ENCODE measurements at regions not wholly inside any gene's neighbourhood (a gene's known extent, or its start where the extent isn't known, plus 50 kb on each side); places are given as distances from the start of the nearest gene placed in this dataset.

DNA sequence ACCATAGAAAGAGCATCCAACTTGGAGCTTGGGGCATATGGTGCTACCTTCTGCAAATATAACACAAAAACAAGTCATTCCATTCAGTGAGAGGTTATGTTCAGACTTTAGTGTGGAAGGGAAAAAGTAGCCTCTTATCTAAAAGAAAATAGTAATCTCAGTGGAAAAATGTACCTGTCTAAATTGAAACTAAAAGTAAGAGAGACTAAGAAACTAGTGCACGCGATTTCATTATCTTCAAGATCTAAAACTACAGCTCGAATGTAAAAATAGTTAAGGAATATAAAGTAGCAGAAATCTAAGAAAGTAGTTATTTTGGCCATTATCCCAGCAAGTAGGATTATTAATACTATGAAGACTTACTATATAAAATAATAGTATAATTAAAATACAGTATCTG, 233.0 kb upstream of the PPP1R3A start:
- H3K4me1 ChIP-seq (ENCODE audit: control insufficient read depth in 5 of 5, insufficient read depth in 5 of 5, low read length in 5 of 5) = peaks cover 0 to 13% (median 0%) of the 10 kb centered on the region in 5 donors
- no peaks in the 10 kb centered on the region for H3K36me3 ChIP-seq (ENCODE audit: control insufficient read depth in 4 of 4, insufficient read depth in 4 of 4, low read length in 4 of 4)
- TF ChIP-seq, protein P1, sequence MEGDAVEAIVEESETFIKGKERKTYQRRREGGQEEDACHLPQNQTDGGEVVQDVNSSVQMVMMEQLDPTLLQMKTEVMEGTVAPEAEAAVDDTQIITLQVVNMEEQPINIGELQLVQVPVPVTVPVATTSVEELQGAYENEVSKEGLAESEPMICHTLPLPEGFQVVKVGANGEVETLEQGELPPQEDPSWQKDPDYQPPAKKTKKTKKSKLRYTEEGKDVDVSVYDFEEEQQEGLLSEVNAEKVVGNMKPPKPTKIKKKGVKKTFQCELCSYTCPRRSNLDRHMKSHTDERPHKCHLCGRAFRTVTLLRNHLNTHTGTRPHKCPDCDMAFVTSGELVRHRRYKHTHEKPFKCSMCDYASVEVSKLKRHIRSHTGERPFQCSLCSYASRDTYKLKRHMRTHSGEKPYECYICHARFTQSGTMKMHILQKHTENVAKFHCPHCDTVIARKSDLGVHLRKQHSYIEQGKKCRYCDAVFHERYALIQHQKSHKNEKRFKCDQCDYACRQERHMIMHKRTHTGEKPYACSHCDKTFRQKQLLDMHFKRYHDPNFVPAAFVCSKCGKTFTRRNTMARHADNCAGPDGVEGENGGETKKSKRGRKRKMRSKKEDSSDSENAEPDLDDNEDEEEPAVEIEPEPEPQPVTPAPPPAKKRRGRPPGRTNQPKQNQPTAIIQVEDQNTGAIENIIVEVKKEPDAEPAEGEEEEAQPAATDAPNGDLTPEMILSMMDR (IDR thresholded peaks at IDR 0.05; ENCODE audit: control extremely low read depth, extremely low read depth) = no peak
- no peak overlapping the region for H3K27ac ChIP-seq (ENCODE audit: low read depth in 1 of 2, low read length in 1 of 2)
- no peak overlapping the region for H3K9ac ChIP-seq (ENCODE audit: insufficient read depth in 1 of 2, low read length in 2 of 2)
- no peak for DNase-seq
- 35 to 41% methylated on average over 3 of the region's 3 CpGs for whole genome bisulfite sequencing, 2 donors
- peaks cover 0 to 2% (median 0%) of the 10 kb centered on the region in 4 donors for H3K9me3 ChIP-seq (ENCODE audit: control insufficient read depth in 4 of 4, insufficient read depth in 3 of 4, low read length in 3 of 4)
- no peak overlapping the region for H3K4me3 ChIP-seq
- no peak for ATAC-seq (ENCODE audit: insufficient read depth, low FRiP score)
- no peaks in the 10 kb centered on the region for H3K27me3 ChIP-seq (ENCODE audit: control insufficient read depth in 3 of 3, insufficient read depth in 3 of 3, low read length in 2 of 3)

DNA sequence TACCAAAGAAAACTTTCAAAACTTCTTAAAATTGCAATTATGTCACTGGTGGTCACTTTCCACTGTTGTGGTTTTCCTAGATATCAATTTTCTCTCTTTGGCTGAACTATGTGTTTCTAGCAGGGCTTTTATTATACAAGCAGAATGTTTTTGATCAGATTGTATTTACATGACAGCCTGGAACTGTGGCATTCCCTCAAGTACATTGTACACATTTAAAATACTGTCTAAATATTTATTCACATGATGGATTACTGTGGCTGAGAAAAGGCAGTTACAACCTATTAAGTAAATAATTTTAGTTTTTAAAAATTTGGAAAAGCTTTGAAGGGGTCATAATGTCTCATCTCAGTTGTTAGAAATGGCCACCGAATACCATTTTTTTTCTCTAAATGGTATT, 231.9 kb upstream of the PPP1R3A start:
- DNase-seq (peak in 2 of 3 donors; percentile 62 to 65), ATAC-seq (ENCODE audit: insufficient read depth, low FRiP score) (no peak)
- WGBS, 2 donors = 58 to 61% methylated on average over 1 of the region's 1 CpG

DNA sequence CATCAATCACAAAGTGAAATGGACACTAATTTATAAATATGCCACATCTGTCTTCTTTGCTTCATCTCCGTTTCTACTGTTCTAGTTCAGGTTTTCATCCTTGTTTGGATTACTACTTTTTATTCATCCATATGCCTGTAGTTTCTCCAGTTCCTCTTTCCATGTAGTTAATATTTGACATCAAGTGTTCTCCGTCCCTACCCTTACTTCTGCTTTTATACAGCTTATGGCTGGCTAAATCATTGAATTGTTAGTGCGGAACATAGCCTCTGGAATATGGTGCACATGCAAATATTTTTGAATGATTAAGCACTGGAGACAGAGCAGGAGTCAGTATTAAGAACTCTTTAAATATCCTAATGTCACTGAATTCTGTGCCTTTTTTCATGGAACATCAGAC, 230.0 kb upstream of the PPP1R3A start:
- Histone ChIP-seq H3K27ac (ENCODE audit: low read depth in 1 of 2, low read length in 1 of 2) (no peak overlapping the region), H3K4me3 (no peak overlapping the region), H3K9ac (ENCODE audit: insufficient read depth in 1 of 2, low read length in 2 of 2) (no peak overlapping the region), H3K27me3 (ENCODE audit: control insufficient read depth in 3 of 3, insufficient read depth in 3 of 3, low read length in 2 of 3) (no peaks in the 10 kb centered on the region), H3K9me3 (ENCODE audit: control insufficient read depth in 4 of 4, insufficient read depth in 3 of 4, low read length in 3 of 4) (no peaks in the 10 kb centered on the region), H3K36me3 (ENCODE audit: control insufficient read depth in 4 of 4, insufficient read depth in 4 of 4, low read length in 4 of 4) (no peaks in the 10 kb centered on the region), H3K4me1 (ENCODE audit: control insufficient read depth in 5 of 5, insufficient read depth in 5 of 5, low read length in 5 of 5) (peaks cover 0 to 13% (median 0%) of the 10 kb centered on the region in 5 donors)
- WGBS, 2 donors = 25 to 49% methylated on average over 3 of the region's 3 CpGs
- TF ChIP-seq, protein P1 (IDR thresholded peaks at IDR 0.05; ENCODE audit: control extremely low read depth, extremely low read depth) = no peak
- ATAC-seq (ENCODE audit: insufficient read depth, low FRiP score) (no peak), DNase-seq (peak in 1 of 3 donors; percentile 13)

More for the DNA sequence above, 231.9 kb upstream of the PPP1R3A start:
- Histone ChIP-seq H3K9ac (ENCODE audit: insufficient read depth in 1 of 2, low read length in 2 of 2) (no peak overlapping the region), H3K36me3 (ENCODE audit: control insufficient read depth in 4 of 4, insufficient read depth in 4 of 4, low read length in 4 of 4) (no peaks in the 10 kb centered on the region), H3K9me3 (ENCODE audit: control insufficient read depth in 4 of 4, insufficient read depth in 3 of 4, low read length in 3 of 4) (peaks cover 0 to 2% (median 0%) of the 10 kb centered on the region in 4 donors), H3K27ac (ENCODE audit: low read depth in 1 of 2, low read length in 1 of 2) (no peak overlapping the region), H3K4me1 (ENCODE audit: control insufficient read depth in 5 of 5, insufficient read depth in 5 of 5, low read length in 5 of 5) (peaks cover 0 to 13% (median 0%) of the 10 kb centered on the region in 5 donors), H3K27me3 (ENCODE audit: control insufficient read depth in 3 of 3, insufficient read depth in 3 of 3, low read length in 2 of 3) (no peaks in the 10 kb centered on the region), H3K4me3 (no peak overlapping the region)
- TF ChIP-seq, protein P1 (IDR thresholded peaks at IDR 0.05; ENCODE audit: control extremely low read depth, extremely low read depth) = no peak

DNA sequence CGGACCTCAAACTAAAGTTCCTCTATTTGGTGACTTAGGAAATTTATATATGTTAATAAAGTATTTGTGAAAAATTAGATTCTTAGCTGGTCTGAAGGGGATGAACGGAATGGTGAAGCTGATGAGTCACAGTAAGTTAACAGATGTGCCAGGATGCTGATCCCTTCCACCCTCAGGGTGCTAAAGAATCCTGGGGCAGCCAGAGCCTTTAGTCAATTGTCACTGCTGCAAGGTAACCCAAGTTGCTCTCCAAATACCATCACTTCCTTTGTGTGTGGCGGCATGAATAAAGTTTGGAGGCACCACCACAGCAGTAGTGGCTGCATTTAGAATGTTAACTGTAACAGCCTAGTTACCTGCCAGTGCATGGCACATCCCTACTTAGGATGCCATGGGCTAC, 222.6 kb upstream of the PPP1R3A start:
- Histone ChIP-seq H3K4me3 (no peak overlapping the region), H3K9ac (ENCODE audit: insufficient read depth in 1 of 2, low read length in 2 of 2) (no peak overlapping the region), H3K9me3 (ENCODE audit: control insufficient read depth in 4 of 4, insufficient read depth in 3 of 4, low read length in 3 of 4) (no peaks in the 10 kb centered on the region), H3K27me3 (ENCODE audit: control insufficient read depth in 3 of 3, insufficient read depth in 3 of 3, low read length in 2 of 3) (no peaks in the 10 kb centered on the region), H3K4me1 (ENCODE audit: control insufficient read depth in 5 of 5, insufficient read depth in 5 of 5, low read length in 5 of 5) (peaks cover 0 to 2% (median 0%) of the 10 kb centered on the region in 5 donors), H3K36me3 (ENCODE audit: control insufficient read depth in 4 of 4, insufficient read depth in 4 of 4, low read length in 4 of 4) (no peaks in the 10 kb centered on the region), H3K27ac (ENCODE audit: low read depth in 1 of 2, low read length in 1 of 2) (no peak overlapping the region)
- ATAC-seq (ENCODE audit: insufficient read depth, low FRiP score) = no peak
- WGBS, 2 donors = 67 to 76% methylated on average over 3 of the region's 3 CpGs
- TF ChIP-seq, protein P1 (IDR thresholded peaks at IDR 0.05; ENCODE audit: control extremely low read depth, extremely low read depth) = no peak
- DNase-seq = no peak

Measured in lung (tissue), 11 donors.